HepG2 (cell line): ENCODE measurements at regions not wholly inside any gene's neighbourhood (a gene's known extent, or its start where the extent isn't known, plus 50 kb on each side); places are given as distances from the start of the nearest gene placed in this dataset.

ENCODE experiments used
- ATAC-seq: fragments of 200-7000 bp; cut with Tn5 transposase; 3 replicates; pipeline ENCODE4 v1.9.1; 2020; ENCODE audit warnings: mild to moderate bottlenecking, moderate library complexity
- BruUV-seq: library from RNA; stranded (reverse); fragments of 400-500 nt; replicated peaks from 2 replicates; lab custom pipeline; 2021; lab: Mats Ljungman, UMichigan
- CTCF ChIA-PET: fragments of 300-600 bp; formaldehyde crosslinking; extraction: SDS; loops from one replicate; lab custom pipeline; 2021; ENCODE audit warnings: low total read pairs, inconsistent platforms, low intra/inter-chr PET ratio; lab: Yijun Ruan, JAX
- POLR2A ChIA-PET: fragments of 350-600 bp; sonication (Branson Sonifier 250); formaldehyde crosslinking; loops from one replicate; lab custom pipeline; 2020; ENCODE audit warnings: antibody characterized with exemption, inconsistent platforms; lab: Yijun Ruan, JAX
- DNase-seq: peaks from one replicate; pipeline ENCODE4 v3.0.0-alpha.2; 2015; ENCODE audit warnings: low spot score
- FAIRE-seq: peaks from 3 replicates; lab custom pipeline; 2011; peaks lifted over from hg19 to GRCh38; lab: Jason Lieb, UNC
- H2AFZ ChIP-seq: one replicate; pipeline ENCODE4 v1.6.1; 2011; ENCODE audit warnings: low read length, inconsistent platforms
- H3K27ac ChIP-seq: fragments of 300-600 bp; 3 replicates; pipeline ENCODE4 v1.8.0; 2011; ENCODE audit warnings: mixed run types, mild to moderate bottlenecking, mixed read lengths, low read length, inconsistent platforms; ENCODE audit not compliant: insufficient read depth; ENCODE audit errors: extremely low read length
- H3K27me3 ChIP-seq, 2 experiments: fragments of 200-600 bp in 1 of 2; 2 replicates in 1 of 2; 3 replicates in 1 of 2; pipeline versions ENCODE4 v1.6.0 to v1.8.0; 2011; ENCODE audit warnings: low read length in 2 of 2, mild to moderate bottlenecking in 2 of 2, moderate library complexity in 2 of 2, inconsistent platforms in 1 of 2; ENCODE audit not compliant: insufficient read depth in 2 of 2, control insufficient read depth in 1 of 2
- H3K36me3 ChIP-seq, 2 experiments: fragments of 200-600 bp in 1 of 2; replicated peaks in 1 of 2; 2 replicates in 1 of 2; 3 replicates in 1 of 2; pipeline versions ENCODE4 v1.5.1 to v1.8.0; 2011; ENCODE audit warnings: low read length in 2 of 2, inconsistent platforms in 1 of 2; ENCODE audit not compliant: insufficient read depth in 2 of 2, control insufficient read depth in 1 of 2
- H3K4me1 ChIP-seq: 2 replicates; pipeline ENCODE4 v1.5.1; 2012; ENCODE audit warnings: low read length, inconsistent platforms; ENCODE audit not compliant: insufficient read depth
- H3K4me2 ChIP-seq: 2 replicates; pipeline ENCODE4 v1.6.0; 2011; ENCODE audit warnings: low read depth, low read length, inconsistent platforms
- H3K4me3 ChIP-seq, 3 experiments: fragments of 200-600 bp in 1 of 3; sonication (generic), shearing (Covaris generic) in 1 of 3; replicated peaks in 1 of 3; 2 replicates each; pipeline ENCODE4 v1.5.1; 2011 to 2016; ENCODE audit warnings: low read length in 3 of 3, inconsistent platforms in 2 of 3, low read depth in 2 of 3, mild to moderate bottlenecking in 2 of 3, control low read depth in 1 of 3, mixed read lengths in 1 of 3; ENCODE audit not compliant: insufficient read depth in 1 of 3
- H3K79me2 ChIP-seq: one replicate; pipeline ENCODE4 v1.6.1; 2011; ENCODE audit warnings: low read length, inconsistent platforms; ENCODE audit not compliant: insufficient read depth
- H3K9ac ChIP-seq: 2 replicates; pipeline ENCODE4 v1.6.0; 2011; ENCODE audit warnings: mild to moderate bottlenecking, low read depth, low read length, inconsistent platforms; ENCODE audit not compliant: insufficient read depth
- H3K9me3 ChIP-seq: 2 replicates; pipeline ENCODE4 v1.5.1; 2012; ENCODE audit warnings: mild to moderate bottlenecking, low read length
- H4K20me1 ChIP-seq: 2 replicates; pipeline ENCODE4 v1.6.0; 2011; ENCODE audit warnings: inconsistent platforms, mild to moderate bottlenecking, low read length, moderate library complexity; ENCODE audit not compliant: insufficient read depth
- AGO1 ChIP-seq: fragments of 200-400 bp; formaldehyde crosslinking; IDR thresholded peaks from 2 replicates; pipeline ENCODE4 v1.6.1; 2017; ENCODE audit warnings: mild to moderate bottlenecking, low read depth, low read length, moderate library complexity; ENCODE audit not compliant: poor library complexity, severe bottlenecking
- CREBL2 ChIP-seq: sonication (generic); formaldehyde crosslinking; IDR thresholded peaks from 2 replicates; pipeline ENCODE4 v1.8.1; 2023; ENCODE audit warnings: missing genetic modification reagents, mild to moderate bottlenecking, borderline replicate concordance
- DDIT3 ChIP-seq: sonication (generic); formaldehyde crosslinking; IDR thresholded peaks from 2 replicates; pipeline ENCODE4 v1.4.0; 2020; ENCODE audit warnings: mild to moderate bottlenecking, missing genetic modification reagents
- ELF3 ChIP-seq: IDR thresholded peaks from 2 replicates; pipeline ENCODE4 v1.6.1; 2016; ENCODE audit warnings: missing genetic modification reagents, missing compliant biosample characterization
- HINFP ChIP-seq: sonication (generic); formaldehyde crosslinking; IDR thresholded peaks from 2 replicates; pipeline ENCODE4 v1.4.0; 2020; ENCODE audit warnings: low read depth, mild to moderate bottlenecking, missing genetic modification reagents
- HMGXB3 ChIP-seq: sonication (generic); formaldehyde crosslinking; IDR thresholded peaks from 2 replicates; pipeline ENCODE4 v1.4.0; 2020; ENCODE audit warnings: missing genetic modification reagents, borderline replicate concordance
- JUN ChIP-seq: sonication (generic); formaldehyde crosslinking; IDR thresholded peaks from 2 replicates; pipeline ENCODE4 v1.4.0; 2020; ENCODE audit warnings: mild to moderate bottlenecking, missing genetic modification reagents
- KAT2B ChIP-seq: fragments of 150-350 bp; IDR thresholded peaks from 2 replicates; pipeline ENCODE4 v1.6.1; 2014; ENCODE audit warnings: low read depth, low read length, borderline replicate concordance
- MAF1 ChIP-seq: sonication (generic); formaldehyde crosslinking; IDR thresholded peaks from 2 replicates; pipeline ENCODE4 v1.5.0; 2020; ENCODE audit warnings: missing genetic modification reagents, borderline replicate concordance
- NRL ChIP-seq: sonication (generic); formaldehyde crosslinking; IDR thresholded peaks from 2 replicates; pipeline ENCODE4 v1.5.0; 2020; ENCODE audit warnings: missing genetic modification reagents, mild to moderate bottlenecking, moderate library complexity, borderline replicate concordance
- PBX2 ChIP-seq: IDR thresholded peaks from 2 replicates; pipeline ENCODE4 v1.6.1; 2016; ENCODE audit warnings: control low read depth
- POLR2AphosphoS5 ChIP-seq: IDR thresholded peaks from 2 replicates; pipeline ENCODE4 v1.6.1; 2012; ENCODE audit warnings: low read depth, low read length
- SIN3A ChIP-seq: IDR thresholded peaks from 2 replicates; pipeline ENCODE4 v1.6.1; 2011; ENCODE audit warnings: low read depth, mild to moderate bottlenecking, control low read depth, low read length, borderline replicate concordance
- TARDBP ChIP-seq: sonication (generic); formaldehyde crosslinking; IDR thresholded peaks from 2 replicates; pipeline ENCODE4 v1.8.0; 2022; ENCODE audit warnings: mild to moderate bottlenecking, missing genetic modification reagents
- TBP ChIP-seq: sonication (generic); formaldehyde crosslinking; IDR thresholded peaks from 2 replicates; pipeline ENCODE4 v1.5.0; 2020; ENCODE audit warnings: missing genetic modification reagents
- ZNF576 ChIP-seq: sonication (generic); formaldehyde crosslinking; IDR thresholded peaks from 2 replicates; pipeline ENCODE4 v1.4.0; 2020; ENCODE audit warnings: mild to moderate bottlenecking, missing genetic modification reagents
- ZNF749 ChIP-seq: sonication (generic); formaldehyde crosslinking; IDR thresholded peaks from 2 replicates; pipeline ENCODE4 v1.8.0; 2022; ENCODE audit warnings: mild to moderate bottlenecking, missing genetic modification reagents, moderate library complexity, borderline replicate concordance
- WGBS: methylation state at CpG from one replicate; pipeline ENCODE4 v1.1.6; 2017; ENCODE audit warnings: low lambda C conversion rate; 5-methylcytosine and 5-hydroxymethylcytosine counted together
- in situ Hi-C: cut with HindIII; loops from 2 replicates; pipeline ENCODE4 v1.10.0; 2017; ENCODE audit warnings: low pct_unique_long_range_greater_than_20kb; ENCODE audit not compliant: extremely low pct_ligation_motif_present
- intact Hi-C: fragments of 100-400 bp; cut with micrococcal nuclease; formaldehyde crosslinking; loops from one replicate; pipeline ENCODE4 v1.10.0; 2022; ENCODE audit not compliant: unreplicated experiment

- in situ Hi-C loops, result no loop called here
- no peak for DNase-seq
- intact Hi-C loops, result no loop called here
- Histone ChIP-seq H3K4me1 (no peaks in the 10 kb centered on the region), H3K9ac (no peak overlapping the region), H2AFZ (no peak overlapping the region), H3K4me3 (no peak overlapping the region), H3K36me3 (no peaks in the 10 kb centered on the region), H3K27me3 (no peaks in the 10 kb centered on the region), H3K9me3 (peaks cover 5% of the 10 kb centered on the region; the same call in 1 of the 2 replicates), H3K4me2 (no peak overlapping the region), H3K79me2 (no peaks in the 10 kb centered on the region), H3K27ac (no peak overlapping the region), H4K20me1 (no peaks in the 10 kb centered on the region)
- no peak for FAIRE-seq
- under 1% methylated on average over 7 of the region's 7 CpGs for WGBS
- BruUV-seq, result no TSS peak
- ATAC-seq, result no peak
- CTCF ChIA-PET, result no interaction called here
- POLR2A ChIA-PET, result no interaction called here
- no peak for TF ChIP-seq KAT2B
- TF ChIP-seq AGO1, result no peak
- no peak for TF ChIP-seq ELF3
- no peak for TF ChIP-seq MAF1 (CRISPR knock-in tag)
- TF ChIP-seq ZNF749 (CRISPR knock-in tag), result no peak
- no peak for TF ChIP-seq DDIT3 (CRISPR knock-in tag)
- TF ChIP-seq ZNF576, result no peak
- TF ChIP-seq JUN (CRISPR knock-in tag), result no peak
- TF ChIP-seq POLR2AphosphoS5, result no peak
- TF ChIP-seq PBX2, result no peak
- no peak for TF ChIP-seq TBP (CRISPR knock-in tag)
- TF ChIP-seq CREBL2 (CRISPR knock-in tag), result no peak
- no peak for TF ChIP-seq NRL (CRISPR knock-in tag)
- TF ChIP-seq TARDBP (CRISPR knock-in tag), result no peak
- TF ChIP-seq HINFP, result no peak
- TF ChIP-seq SIN3A, result no peak
- TF ChIP-seq HMGXB3 (CRISPR knock-in tag), result no peak
Measured at GRCh38 chr4:30882995-30883675, 163.0 kb downstream of the PCDH7 start.
